GM18505 (cell line): ENCODE measurements at regions not wholly inside any gene's neighbourhood (a gene's known extent, or its start where the extent isn't known, plus 50 kb on each side); places are given as distances from the start of the nearest gene placed in this dataset.

Experiments
- ATAC-seq: cut with Tn5 transposase; IDR thresholded peaks from one replicate; pipeline ENCODE4 v1.9.1; 2021; ENCODE audit not compliant: unreplicated experiment
- POLR2A ChIP-seq: IDR thresholded peaks from 4 replicates; pipeline ENCODE4 v1.6.1; 2011; ENCODE audit warnings: borderline replicate concordance; ENCODE audit not compliant: insufficient read depth, insufficient read length; ENCODE audit errors: extremely low read depth

DNA sequence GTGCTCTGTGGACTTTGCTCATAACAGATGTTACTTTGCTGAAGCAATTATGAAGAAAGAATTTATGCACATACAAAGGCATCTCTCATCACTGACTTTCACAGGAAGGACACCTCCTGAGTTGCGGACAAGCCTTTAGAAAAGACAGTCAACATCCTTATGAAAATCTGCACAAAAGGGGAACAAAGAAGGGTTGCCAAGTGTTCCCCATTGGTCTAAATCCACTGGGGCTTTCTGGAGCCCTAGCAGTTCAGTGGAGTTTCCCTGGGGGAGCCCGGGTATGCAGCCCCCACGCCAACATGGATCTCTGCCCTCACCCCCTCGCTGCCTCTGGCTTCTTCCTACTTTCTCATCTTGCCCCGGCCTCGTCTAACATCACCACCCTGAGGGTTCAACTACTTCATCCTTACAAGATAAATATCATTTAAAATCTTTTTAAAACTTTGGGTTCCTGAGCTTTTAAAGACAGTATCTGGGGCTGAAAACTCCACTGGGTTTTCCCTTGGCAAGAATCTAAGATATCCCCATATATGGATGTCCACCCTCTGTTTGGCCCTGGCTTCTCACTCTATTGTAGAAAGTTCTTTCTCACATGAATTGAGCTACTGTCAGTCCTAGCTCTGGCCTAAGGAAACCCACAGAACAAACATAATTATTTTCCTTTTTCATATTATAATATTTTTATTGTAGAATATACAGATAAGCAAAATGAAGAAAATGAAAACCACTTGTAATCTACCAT lies 207.9 kb upstream of the RGMA start:
- TF ChIP-seq POLR2A: no peak
- no peak for ATAC-seq

DNA sequence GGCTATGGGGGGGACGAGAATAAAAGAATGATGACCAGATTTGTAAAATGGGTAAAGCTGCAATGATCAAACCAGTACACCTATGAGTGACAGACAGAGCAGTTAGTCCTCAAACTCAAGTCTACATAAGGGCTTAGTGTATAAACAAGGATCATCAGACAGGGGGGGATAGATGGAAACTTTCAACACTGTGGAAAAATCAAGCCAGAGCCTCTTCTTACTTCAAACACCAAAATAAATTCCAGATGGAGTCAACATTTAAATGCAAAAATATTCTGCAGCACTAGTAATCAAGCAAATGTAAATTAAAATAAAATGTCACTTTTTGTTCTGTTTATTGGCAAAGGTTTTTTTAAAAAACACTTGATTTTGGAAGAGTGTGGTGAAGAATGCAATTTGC lies 205.9 kb upstream of the RGMA start:
- ATAC-seq: no peak
- no peak for TF ChIP-seq POLR2A

GRCh38 chr15:93294066-93294465 lies 205.1 kb upstream of the RGMA start:
- no peak for TF ChIP-seq POLR2A
- no peak for ATAC-seq

DNA sequence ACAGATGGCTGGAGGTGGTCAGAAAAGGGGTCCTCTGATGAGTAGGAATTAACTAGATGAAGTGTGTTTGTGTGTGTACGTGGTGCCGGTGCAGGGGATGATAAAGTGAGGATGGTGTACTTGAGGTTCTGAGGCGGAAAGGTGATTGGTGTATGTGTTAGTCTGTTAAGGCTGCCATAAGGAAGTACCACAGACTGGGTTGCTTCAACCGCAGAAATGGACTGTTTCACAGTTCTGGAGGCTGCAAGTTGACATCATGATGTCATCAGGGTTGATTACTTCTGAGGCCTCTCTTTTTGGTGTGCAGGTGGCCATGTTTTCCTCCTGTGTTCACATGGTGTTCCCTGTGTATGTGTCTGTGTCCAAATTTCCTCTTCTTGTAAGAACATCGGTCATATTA lies 202.4 kb upstream of the RGMA start:
- no peak for ATAC-seq
- no peak for TF ChIP-seq POLR2A

DNA sequence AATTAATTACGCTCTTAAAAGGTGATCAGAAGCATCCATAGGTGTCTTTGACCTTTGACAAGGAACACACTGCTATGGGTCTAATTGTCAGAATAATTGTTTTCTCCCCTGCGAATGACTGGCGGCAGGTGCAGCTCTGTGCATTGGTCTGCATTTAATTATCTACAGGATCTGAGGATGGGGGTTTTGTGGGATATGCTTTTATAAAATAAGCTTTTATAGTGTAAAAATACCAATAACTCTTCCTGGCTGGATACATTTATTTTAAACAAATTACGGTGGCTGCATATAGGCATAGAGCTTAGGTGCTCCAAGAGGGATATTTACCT lies 201.6 kb upstream of the RGMA start:
- no peak for TF ChIP-seq POLR2A
- ATAC-seq: no peak

DNA sequence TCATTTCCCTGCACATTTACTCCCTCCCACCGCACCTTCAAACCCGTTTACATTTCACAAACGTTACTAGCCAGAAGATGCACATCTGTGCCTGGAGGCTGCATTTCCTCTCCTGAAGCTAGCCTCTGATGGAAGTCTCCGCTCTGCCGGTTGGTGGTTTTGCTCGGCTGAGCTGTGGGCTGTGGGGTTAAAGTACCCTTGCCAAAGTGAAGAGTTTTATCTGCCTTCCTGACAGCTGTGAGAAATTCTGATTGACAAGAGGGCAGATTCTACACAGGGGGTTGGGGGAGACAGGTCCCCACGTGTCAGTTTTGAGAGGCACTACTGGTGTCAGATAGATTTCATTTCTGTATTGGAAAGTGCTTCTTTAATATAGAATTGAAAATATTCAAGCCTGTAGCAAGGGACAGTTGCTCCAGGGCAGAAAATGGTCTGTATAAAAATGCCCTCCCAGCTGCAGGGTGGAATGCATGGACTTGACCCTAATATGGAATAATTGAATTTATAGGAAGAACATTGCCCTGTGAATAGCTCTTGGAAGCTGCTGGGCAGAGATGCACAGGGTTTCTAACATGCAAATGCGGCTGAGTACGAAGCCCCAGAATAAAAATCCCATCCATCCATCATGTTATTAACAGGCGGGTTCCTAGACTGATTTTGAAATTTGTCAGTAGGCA lies 201.1 kb upstream of the RGMA start:
- no peak for ATAC-seq
- TF ChIP-seq POLR2A: no peak

- no peak for ATAC-seq
- TF ChIP-seq POLR2A: no peak
Measured at GRCh38 chr15:93288728-93289294, 199.8 kb upstream of the RGMA start.

GRCh38 chr15:93286446-93286845 lies 197.4 kb upstream of the RGMA start:
- no peak for TF ChIP-seq POLR2A
- ATAC-seq: no peak

GRCh38 chr15:93283854-93284253 lies 194.8 kb upstream of the RGMA start:
- no peak for TF ChIP-seq POLR2A
- ATAC-seq: no peak

- ATAC-seq: no peak
- no peak for TF ChIP-seq POLR2A
Measured at GRCh38 chr15:93282808-93283207, 193.8 kb upstream of the RGMA start.

DNA sequence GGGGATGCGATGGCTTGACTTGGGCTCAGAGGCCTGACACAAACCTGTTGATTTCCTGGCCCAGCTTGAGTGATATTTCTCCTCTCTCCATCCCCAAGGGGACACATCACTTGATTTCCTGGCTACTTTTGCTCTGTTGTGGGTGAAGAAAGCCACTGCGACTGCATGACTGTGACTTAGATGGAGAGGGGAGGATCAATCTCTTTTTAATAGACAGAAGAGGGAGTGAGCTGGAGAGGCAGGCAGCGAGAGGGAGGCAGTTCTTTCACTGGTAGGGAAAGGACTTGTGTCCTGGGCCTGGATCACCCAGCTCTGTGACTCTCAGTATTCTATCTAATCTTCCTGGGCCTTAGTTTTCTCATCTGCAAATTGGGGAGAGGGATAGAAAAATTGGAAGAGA lies 189.8 kb upstream of the RGMA start:
- TF ChIP-seq POLR2A: no peak
- no peak for ATAC-seq

- no peak for TF ChIP-seq POLR2A
- no peak for ATAC-seq
Measured at GRCh38 chr15:93278006-93278405, 189.0 kb upstream of the RGMA start.

GRCh38 chr15:93274257-93274656 lies 185.2 kb upstream of the RGMA start:
- TF ChIP-seq POLR2A: no peak
- no peak for ATAC-seq

GRCh38 chr15:93271871-93272270 lies 182.9 kb upstream of the RGMA start:
- no peak for TF ChIP-seq POLR2A

DNA sequence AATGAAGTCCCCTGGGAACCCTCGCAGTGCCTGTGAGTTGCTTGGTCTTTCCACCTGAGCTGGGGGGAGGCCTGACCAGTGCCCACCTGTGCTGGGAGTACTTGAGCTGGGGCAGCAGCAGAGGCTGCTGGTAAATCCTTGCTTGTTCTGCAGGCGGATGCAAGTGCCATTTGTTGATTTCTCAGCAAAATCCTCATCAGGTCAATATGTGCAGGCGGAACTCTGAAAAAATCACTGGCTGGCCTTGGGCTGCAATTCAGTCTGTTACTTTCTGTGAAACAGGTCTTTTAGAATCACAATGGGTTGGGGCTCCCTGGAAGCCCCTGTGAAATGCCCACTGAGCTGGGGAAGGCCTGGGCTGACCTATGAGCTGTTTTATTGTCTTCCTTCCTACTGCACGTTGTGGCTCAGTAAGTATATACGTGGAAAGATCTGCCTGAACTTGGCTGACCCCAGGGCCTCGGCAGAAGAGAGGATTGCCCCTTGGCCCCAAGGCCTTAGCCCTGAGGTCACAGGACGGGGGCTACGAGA lies 182.0 kb upstream of the RGMA start:
- TF ChIP-seq POLR2A: no peak
- no peak for ATAC-seq

More at GRCh38 chr15:93271871-93272270, 182.9 kb upstream of the RGMA start:
- ATAC-seq: no peak

DNA sequence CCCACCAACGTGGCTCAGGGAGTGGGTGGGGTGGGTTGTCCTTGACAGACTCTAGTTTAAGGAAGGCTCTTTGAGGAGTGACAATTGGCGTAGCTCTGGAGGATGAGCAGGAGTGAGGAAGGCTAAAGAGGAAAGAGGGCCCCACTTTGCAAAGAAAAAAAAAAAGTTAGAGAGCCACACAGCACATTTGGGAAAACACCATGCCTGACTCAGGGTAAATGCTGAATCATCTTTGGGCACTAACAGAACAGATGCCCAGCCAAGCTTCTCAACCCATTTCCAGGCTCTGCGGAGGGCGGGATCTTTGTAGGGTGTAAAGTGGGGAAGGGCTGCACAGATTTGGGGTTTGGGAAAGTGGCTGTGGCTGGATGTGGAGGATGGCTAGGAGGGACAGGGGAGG lies 179.1 kb upstream of the RGMA start:
- no peak for ATAC-seq
- no peak for TF ChIP-seq POLR2A
